ENCODE measurements at regions not wholly inside any gene's neighbourhood (a gene's known extent, or its start where the extent isn't known, plus 50 kb on each side); places are given as distances from the start of the nearest gene placed in this dataset.
"Not testable (repeated sequence)": the region's sequence is repeated elsewhere in the genome, so short reads cannot be mapped to it uniquely, and the experiment has no call there.

DNA sequence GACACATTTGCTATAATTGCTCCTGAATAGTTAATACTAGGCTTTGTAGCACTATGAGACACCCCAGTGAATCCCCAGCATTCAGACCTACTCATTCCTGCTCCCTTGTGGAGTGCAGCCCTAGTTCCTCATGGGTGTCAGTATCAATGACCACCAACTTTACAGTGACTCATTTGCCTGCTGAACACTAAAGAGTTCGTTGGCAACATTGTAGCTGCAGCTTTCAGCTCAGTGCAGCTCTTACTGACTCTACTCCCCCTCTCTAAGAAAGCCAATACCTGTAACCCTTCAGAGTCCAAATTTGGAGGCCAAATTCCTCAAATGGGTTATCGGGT lies 127.1 kb upstream of the MTPN start:
- DNase-seq = no peak

DNA sequence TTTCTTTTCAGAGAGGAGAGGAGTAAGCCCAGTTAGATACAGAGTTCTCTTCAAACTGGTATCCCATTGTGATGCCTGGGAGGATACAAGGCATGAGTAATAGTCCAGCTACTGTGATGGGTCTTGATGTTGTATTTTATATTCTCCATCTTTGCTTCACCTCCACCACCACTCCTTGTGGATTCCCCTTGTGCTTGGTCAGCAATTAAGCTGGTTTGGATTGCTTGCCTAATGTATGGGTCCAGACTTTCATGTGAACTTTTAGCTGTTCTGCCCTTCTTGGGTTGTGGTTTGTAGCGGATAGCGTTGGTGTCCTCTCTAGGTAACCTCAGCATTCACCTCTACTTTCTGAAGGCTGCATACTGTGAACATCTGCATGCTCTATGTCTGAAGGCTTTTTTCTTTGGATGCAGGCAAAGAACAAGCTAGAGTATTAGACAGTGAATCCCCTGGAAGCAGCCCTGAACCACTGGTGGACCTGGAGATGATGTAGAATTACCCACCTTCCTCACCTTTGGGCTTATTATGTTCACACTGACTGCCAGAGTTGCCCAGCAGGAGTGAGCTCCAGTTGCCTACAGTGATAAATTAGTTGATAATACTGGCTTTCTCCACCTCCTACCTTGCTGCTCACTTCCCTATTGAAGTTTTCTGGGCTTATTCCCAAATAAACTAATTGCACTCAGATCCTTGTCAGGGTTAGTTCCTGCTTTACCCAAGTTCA lies 126.5 kb upstream of the MTPN start:
- DNase-seq = no peak

- no peak for DNase-seq
These were observed 125.7 kb upstream of the MTPN start for GRCh38 chr7:136102881-136103280.

DNA sequence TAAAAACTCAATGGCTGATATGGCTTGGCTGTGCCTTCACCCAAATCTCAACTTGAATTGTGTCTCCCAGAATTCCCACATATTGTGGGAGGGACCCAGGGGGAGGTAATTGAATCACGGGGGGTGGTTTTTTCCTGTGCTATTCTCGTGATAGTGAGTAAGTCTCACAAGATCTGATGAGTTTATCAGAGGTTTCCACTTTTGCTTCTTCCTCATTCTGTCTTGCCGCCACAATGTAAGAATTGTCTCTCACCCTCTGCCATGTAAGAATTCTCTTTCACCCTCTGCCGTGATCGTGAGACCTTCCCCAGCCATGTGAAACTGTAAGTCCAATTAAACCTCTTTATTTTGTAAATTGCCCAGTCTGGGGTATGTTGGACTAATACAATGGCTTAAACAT lies 115.6 kb upstream of the MTPN start:
- not testable (repeated sequence) for DNase-seq

DNA sequence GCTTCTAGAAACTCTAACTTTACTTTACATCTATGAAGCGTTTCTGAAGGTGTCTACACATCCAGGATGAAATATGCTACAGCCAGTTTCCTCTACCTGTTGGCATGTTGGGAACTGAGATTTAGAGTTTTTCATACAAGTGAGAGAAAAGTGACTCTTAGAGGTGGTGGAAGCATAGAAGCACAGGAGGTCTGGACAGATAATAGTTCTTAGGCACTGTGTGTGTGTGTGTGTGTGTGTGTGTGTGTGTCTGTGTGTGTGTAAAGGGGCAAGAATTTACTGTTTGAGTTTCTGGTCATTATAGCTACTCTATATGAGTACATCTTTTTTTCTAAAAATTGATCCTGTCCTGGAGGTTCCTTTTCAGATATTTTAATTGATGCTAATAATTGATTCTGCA lies 110.7 kb upstream of the MTPN start:
- no peak for DNase-seq

- no peak for DNase-seq
These were observed 109.6 kb upstream of the MTPN start for GRCh38 chr7:136086712-136087111.

DNA sequence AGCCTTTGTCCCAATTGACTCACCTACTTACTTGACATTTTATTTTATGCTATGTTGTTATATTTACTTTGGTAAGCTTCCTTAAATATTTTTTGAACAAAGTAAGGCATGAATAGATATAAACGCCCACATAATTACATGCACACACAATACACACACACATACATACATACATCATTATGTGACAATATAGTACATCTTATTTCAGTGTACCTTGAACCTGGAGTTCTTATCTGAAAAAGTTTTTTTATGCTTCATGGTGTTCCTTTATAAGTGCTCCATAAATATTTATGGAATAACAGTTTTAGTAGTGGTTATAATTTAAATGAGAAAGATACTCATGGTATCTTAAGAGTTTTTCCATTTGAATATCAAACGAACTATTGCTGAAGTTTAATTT lies 102.8 kb upstream of the MTPN start:
- no peak for DNase-seq

DNA sequence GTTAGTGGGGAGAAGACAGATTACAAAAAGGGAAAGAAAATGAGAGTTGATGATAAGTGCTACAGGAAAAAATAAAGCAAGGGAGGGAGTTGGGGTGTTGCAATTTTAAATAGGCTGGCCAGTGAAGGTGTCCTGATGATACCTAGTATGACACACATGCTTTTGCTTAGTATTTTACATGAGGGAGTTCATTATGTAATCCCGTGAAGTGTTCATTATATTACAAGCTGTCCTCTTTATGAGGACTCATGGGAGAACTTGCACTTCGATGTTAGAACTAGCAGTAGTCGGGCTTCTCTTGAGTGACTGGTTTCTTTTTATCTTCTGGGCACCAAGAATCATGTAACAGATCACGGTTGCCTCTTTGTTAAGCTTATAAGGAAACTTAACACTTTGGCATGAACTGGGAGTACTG lies 102.3 kb upstream of the MTPN start:
- DNase-seq = no peak

DNA sequence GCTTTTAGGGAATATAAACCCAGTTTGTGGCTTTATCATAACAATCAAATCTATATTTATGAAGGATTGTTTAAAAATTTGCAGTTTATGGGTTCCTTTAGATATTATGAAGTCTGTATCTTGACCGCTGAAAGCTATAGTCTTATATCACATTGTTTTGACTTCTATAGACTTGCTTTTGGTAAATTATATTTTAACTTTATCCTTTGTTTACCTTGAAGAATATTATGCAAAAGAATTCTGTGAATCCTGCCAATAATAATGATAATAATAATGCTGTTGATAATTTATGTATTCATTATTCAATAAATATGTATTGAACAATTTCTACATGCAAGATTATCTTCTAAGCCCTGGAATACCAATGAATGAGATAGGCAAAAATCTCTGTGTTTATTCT lies 101.9 kb upstream of the MTPN start:
- no peak for DNase-seq

GRCh38 chr7:136078630-136079029 lies 101.5 kb upstream of the MTPN start:
- DNase-seq = no peak

- no peak for DNase-seq
These were observed 99.8 kb upstream of the MTPN start for GRCh38 chr7:136076954-136077353.

- no peak for DNase-seq
These were observed 97.7 kb upstream of the MTPN start for GRCh38 chr7:136074843-136075242.

DNA sequence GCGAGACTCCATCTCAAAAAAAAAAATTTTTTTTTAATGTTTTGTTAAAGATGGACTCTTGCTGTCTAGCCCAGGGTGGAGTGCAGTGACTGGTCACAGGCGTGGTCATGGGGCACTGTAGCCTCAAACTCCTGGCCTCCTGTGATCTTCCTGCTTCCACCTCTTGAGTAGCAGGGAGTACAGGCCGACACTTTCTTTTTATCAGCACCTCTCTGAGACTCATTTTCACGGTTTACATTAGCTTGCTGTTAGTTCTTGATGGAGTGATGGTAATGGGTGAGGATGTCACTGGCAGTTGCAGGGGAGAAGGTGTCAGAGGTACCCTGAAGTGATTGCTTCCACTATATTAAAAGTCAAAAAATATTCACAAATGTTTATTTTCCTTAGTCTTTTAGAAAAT lies 95.3 kb upstream of the MTPN start:
- DNase-seq = no peak

DNA sequence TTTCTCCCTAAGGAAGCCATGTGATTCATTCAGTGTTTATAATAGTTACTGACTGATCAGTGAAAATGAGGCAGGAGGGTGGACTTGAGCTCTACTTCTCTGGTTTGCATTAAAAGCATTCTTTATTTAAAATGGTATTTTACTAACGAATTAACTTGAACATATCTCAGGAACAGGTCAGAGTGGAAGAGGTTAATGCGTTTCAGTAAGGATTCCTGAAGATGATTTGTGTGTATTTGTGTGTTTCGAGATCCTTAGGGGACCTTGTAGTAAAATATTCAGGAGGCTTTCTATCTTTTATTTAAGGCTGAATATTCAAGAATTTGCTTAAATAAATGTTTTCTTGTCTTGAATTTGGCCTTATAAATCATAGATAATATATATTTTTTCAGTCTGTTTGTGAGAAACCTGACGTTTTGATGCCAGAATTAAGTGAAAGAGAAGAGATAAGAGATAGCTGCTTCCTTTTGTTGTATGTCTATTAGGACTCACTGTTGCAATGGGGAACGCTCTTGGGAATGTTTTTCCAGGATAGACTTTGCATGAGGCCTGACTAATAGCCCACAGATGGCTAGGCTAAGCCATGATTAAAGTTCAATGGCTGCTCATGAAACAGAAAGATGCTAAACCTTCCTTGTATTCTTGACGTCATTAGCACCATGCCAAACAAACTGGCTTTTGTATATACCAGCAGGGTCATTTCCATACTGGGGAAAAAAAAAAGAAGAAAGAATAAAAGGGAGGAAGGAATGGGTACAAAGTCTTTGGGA lies 93.8 kb upstream of the MTPN start:
- DNase-seq = no peak

DNA sequence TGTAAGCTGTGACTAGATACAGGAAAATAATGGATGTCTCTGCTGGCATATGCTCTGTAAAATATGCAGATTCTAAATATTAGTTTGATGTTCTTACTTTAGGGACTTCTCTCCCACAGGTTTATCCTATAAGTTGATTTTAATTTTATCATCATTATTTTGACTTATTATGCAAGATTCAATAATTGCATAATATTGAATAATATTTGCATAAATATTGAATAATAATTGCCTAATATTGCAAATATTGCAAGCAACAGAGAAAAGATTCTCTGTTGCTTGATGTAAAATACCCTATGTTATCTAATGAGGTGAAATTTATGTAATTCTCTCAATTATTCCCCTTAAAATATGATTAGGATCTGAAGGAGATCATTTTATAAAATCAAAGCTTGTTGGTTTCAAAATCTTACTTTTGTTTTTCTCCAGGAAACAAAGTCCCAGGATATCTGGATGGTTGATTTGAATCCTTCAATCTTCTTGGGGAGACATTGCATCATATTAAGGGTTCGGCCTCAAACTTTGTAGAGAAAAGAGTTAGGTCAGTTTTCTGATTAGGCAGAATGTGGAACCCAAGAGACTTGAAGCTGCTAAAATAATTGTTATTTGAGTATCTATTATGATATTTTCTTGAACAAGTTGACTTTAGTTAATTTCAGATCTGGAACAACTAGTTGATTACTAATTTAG lies 92.8 kb upstream of the MTPN start:
- DNase-seq = no peak

DNA sequence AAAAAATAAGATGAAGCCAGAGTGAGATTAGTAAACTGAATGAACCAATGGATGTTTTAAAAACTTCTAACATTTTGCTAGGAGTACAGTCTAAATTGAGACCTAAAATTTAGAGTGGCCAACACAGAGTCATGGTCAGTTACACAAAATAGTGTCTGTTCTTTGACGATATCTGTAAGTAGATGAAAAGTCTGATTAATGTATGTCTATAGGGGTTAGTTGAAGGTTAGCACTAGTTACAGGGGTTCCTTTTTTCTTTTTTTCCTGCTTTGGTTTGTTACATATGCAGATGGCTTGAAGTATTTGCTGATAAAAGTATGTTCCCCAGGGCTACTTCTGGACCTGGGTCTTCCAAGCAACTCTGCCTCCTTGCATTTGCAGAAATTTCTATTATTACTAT lies 90.1 kb upstream of the MTPN start:
- no peak for DNase-seq

DNA sequence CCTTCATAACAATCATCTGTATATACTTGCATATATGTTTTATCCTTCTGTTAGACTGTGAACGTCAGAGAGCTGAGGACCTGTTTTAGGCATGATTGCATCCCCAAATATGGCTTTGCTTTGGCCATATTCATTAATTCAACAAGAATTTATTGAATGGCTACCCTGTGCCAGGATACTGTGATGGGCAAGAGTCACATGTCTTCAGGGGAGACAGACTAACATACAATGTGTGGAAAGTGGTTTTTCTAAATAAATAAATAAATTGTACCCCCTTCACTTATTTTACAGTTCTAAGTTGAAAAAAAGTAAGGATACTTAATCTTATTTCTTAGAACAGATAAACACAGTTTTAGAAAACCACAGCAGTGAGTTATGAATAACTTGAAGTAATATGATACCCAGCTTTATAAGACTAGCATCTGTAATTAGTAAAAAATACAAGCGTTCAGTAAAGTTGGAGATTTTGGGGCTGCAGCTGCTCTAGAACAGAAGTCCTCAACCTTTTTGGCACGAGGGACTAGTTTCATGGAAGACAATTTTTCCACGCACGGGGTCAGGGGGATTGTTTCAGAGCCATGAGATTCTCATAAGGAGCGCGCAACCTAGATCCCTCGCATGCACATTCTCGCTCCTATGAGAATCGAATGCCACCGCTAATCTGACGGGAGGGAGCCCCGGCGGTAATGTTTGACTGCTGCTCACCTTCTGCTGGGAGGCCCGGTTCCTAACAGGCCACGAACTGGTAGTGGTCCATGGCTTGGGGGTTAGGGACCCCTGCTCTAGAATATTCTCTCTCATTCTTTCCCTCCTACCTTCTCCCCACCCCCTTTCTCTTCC lies 89.4 kb upstream of the MTPN start:
- no peak for DNase-seq

GRCh38 chr7:136064627-136065237 lies 87.6 kb upstream of the MTPN start:
- no peak for DNase-seq

DNA sequence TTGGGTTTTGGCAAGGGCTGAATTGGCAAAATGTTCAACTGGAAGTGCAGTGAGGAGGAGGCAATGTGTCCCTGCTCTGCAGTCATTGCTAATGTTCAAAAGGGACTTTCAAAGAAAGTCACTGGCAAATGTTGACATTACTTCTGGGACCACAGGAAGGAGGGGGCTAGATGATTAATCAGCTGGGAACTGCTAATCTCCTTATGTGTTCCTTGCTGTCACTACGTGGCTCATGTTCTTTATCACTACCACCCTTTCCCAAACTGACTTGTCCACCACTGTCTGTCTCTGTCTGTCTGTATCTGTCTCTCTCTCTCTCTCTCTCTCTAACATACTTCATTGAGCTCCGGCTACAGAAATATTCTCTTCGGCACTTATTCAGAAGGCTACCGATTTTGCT lies 86.9 kb upstream of the MTPN start:
- DNase-seq = no peak

DNA sequence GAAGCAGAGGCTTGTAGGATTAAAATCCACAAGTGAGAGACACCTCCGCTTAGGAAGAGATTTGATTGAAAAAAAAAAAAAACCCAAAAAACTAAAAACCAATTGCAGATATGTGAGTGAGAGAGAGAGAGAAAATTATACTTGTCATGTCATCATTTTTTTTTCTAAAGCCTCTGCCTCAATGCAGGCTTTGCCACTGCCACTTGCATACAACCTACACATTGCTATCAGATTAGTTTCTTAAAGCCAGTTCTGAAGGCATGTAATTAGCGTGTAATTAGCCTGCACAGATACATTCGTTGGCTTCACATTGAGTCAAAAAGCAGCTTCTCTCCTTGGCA lies 86.1 kb upstream of the MTPN start:
- DNase-seq = no peak

GRCh38 chr7:136062625-136063325 lies 85.6 kb upstream of the MTPN start:
- no peak for DNase-seq

- no peak for DNase-seq
These were observed 84.3 kb upstream of the MTPN start for GRCh38 chr7:136061433-136061832.

Measured in NCI-H446 treated with DMSO at 0.1 percent for 48 hours (cell line).